Epithelial cell of proximal tubule (primary cell): ENCODE measurements at regions not wholly inside any gene's neighbourhood (a gene's known extent, or its start where the extent isn't known, plus 50 kb on each side); places are given as distances from the start of the nearest gene placed in this dataset.

Experiments
- DNase-seq: peaks from one replicate; pipeline ENCODE4 v3.0.0-alpha.2; 2011; ENCODE audit warnings: low read depth
- H3K4me3 ChIP-seq: 2 replicates; pipeline ENCODE4 v1.5.1; 2011; ENCODE audit warnings: low read depth, mild to moderate bottlenecking, low read length
- TF ChIP-seq, protein P1 (sequence below): conservative IDR thresholded peaks from 2 replicates; pipeline ENCODE4 v1.5.1; 2012; ENCODE audit warnings: low read depth, mild to moderate bottlenecking, low read length

GRCh38 chr2:117401582-117401981 is 412.9 kb upstream of the DDX18 start:
- TF ChIP-seq, protein P1, sequence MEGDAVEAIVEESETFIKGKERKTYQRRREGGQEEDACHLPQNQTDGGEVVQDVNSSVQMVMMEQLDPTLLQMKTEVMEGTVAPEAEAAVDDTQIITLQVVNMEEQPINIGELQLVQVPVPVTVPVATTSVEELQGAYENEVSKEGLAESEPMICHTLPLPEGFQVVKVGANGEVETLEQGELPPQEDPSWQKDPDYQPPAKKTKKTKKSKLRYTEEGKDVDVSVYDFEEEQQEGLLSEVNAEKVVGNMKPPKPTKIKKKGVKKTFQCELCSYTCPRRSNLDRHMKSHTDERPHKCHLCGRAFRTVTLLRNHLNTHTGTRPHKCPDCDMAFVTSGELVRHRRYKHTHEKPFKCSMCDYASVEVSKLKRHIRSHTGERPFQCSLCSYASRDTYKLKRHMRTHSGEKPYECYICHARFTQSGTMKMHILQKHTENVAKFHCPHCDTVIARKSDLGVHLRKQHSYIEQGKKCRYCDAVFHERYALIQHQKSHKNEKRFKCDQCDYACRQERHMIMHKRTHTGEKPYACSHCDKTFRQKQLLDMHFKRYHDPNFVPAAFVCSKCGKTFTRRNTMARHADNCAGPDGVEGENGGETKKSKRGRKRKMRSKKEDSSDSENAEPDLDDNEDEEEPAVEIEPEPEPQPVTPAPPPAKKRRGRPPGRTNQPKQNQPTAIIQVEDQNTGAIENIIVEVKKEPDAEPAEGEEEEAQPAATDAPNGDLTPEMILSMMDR: no peak
- no peak for DNase-seq
- no peak overlapping the region for H3K4me3 ChIP-seq

- no peak overlapping the region for H3K4me3 ChIP-seq
- TF ChIP-seq, protein P1: no peak
- no peak for DNase-seq
Measured at GRCh38 chr2:117406443-117406842, 408.0 kb upstream of the DDX18 start.

DNA sequence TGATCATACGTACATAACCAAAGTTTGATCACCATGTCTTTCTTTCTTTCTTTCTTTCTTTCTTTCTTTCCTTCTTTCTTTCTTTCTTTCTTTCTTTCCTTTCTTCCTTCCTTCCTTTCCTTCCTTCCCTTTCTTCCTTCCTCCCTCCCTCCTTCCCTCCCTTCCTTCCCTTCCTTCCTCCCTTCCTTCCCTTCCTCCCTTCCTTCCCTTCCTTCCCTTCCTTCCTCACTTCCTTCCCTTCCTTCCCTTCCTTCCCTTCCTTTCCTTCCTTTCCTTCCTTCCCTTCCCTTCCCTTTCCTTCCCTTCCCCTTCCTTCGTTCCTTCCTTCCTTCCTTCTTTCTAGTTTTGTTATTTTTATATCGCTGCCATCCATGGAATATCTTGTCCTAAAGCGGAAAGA is 406.7 kb upstream of the DDX18 start:
- no peak overlapping the region for H3K4me3 ChIP-seq
- no peak for DNase-seq
- TF ChIP-seq, protein P1: no peak

- H3K4me3 ChIP-seq: no peak overlapping the region
- TF ChIP-seq, protein P1: no peak
- no peak for DNase-seq
Measured at GRCh38 chr2:117409443-117409842, 405.0 kb upstream of the DDX18 start.

- no peak overlapping the region for H3K4me3 ChIP-seq
- TF ChIP-seq, protein P1: peak; percentile 26
- no peak for DNase-seq
Measured at GRCh38 chr2:117411983-117412382, 402.5 kb upstream of the DDX18 start.

GRCh38 chr2:117432746-117433145 is 381.7 kb upstream of the DDX18 start:
- TF ChIP-seq, protein P1: no peak
- no peak for DNase-seq
- no peak overlapping the region for H3K4me3 ChIP-seq

GRCh38 chr2:117436697-117437096 is 377.8 kb upstream of the DDX18 start:
- no peak overlapping the region for H3K4me3 ChIP-seq
- TF ChIP-seq, protein P1: no peak
- DNase-seq: no peak
